ENCODE measurements at regions not wholly inside any gene's neighbourhood (a gene's known extent, or its start where the extent isn't known, plus 50 kb on each side); places are given as distances from the start of the nearest gene placed in this dataset.

DNA sequence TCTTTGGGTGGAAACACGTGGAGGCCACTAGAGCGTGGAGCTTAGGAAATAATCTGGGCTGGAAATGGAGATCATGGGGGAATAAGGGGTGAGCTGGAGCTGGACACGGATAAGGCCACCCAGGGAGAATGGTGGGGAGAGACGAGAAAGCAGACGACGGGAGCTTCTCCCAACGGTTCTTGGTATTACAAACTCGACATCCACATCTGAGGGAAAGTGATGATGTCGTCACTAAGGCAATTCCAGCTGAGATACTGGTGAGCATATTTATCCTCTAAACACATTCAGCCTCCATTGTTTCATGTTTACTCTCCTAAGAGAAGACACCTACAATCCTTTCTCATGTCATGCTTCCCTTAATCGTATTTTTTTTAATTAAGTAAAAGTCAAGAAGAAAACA, 50.2 kb upstream of the SNX9 start:
- TF ChIP-seq, protein P1, sequence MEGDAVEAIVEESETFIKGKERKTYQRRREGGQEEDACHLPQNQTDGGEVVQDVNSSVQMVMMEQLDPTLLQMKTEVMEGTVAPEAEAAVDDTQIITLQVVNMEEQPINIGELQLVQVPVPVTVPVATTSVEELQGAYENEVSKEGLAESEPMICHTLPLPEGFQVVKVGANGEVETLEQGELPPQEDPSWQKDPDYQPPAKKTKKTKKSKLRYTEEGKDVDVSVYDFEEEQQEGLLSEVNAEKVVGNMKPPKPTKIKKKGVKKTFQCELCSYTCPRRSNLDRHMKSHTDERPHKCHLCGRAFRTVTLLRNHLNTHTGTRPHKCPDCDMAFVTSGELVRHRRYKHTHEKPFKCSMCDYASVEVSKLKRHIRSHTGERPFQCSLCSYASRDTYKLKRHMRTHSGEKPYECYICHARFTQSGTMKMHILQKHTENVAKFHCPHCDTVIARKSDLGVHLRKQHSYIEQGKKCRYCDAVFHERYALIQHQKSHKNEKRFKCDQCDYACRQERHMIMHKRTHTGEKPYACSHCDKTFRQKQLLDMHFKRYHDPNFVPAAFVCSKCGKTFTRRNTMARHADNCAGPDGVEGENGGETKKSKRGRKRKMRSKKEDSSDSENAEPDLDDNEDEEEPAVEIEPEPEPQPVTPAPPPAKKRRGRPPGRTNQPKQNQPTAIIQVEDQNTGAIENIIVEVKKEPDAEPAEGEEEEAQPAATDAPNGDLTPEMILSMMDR (IDR thresholded peaks at IDR 0.05), result no peak
- TF ChIP-seq POLR2AphosphoS5 (IDR thresholded peaks at IDR 0.05), result no peak
- TF ChIP-seq POLR2A (IDR thresholded peaks at IDR 0.05), result no peak
- TF ChIP-seq EP300 (IDR thresholded peaks at IDR 0.05), result no peak

Data from upper lobe of left lung (tissue), 4 donors.